ENCODE measurements at regions not wholly inside any gene's neighbourhood (a gene's known extent, or its start where the extent isn't known, plus 50 kb on each side); places are given as distances from the start of the nearest gene placed in this dataset.

DNA sequence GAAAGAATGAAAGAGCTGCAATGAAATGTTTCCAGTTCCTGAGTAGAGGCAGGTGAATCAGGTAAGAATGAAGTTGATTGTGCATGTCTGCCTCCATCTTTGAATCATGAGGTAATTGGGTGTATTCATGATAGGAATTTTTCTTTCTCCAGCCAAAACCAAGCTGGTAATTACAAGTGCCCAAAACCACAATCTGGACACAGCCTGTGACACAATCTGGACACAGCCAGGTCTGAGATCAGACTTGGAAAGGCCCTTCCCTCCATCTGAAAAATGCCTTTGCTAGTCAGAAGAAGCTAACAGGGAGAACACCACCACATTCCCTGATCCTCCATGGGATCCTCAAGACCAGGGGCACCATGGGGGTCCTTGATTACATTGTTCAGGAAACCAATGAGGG lies 338.5 kb upstream of the THBS1 start:
- no peak overlapping the region for H3K27ac ChIP-seq
- no peak for TF ChIP-seq POLR2A (IDR thresholded peaks at IDR 0.05; ENCODE audit: low read length)
- TF ChIP-seq CBX8 (IDR thresholded peaks at IDR 0.05): no peak
- no peak for TF ChIP-seq SMC3 (IDR thresholded peaks at IDR 0.05)
- TF ChIP-seq JUN (IDR thresholded peaks at IDR 0.05): no peak
- TF ChIP-seq POLR2AphosphoS2 (conservative IDR thresholded peaks at IDR 0.05; ENCODE audit: low read length): no peak
- TF ChIP-seq RARB (CRISPR knock-in tag; IDR thresholded peaks at IDR 0.05): no peak
- TF ChIP-seq, protein P1, sequence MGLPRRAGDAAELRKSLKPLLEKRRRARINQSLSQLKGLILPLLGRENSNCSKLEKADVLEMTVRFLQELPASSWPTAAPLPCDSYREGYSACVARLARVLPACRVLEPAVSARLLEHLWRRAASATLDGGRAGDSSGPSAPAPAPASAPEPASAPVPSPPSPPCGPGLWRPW (IDR thresholded peaks at IDR 0.05): no peak
- no peak for TF ChIP-seq HOXB13 (CRISPR knock-in tag; IDR thresholded peaks at IDR 0.05; ENCODE audit: low read depth)
- TF ChIP-seq FOXS1 (CRISPR knock-in tag; IDR thresholded peaks at IDR 0.05): no peak
- TF ChIP-seq CHD2 (IDR thresholded peaks at IDR 0.05; ENCODE audit: low read length, partially characterized antibody): no peak
- no peak for TF ChIP-seq CBX2 (IDR thresholded peaks at IDR 0.05; ENCODE audit: borderline replicate concordance, low read depth)
- no peak for TF ChIP-seq RFX5 (IDR thresholded peaks at IDR 0.05)
- no peaks in the 10 kb centered on the region for H3K9me3 ChIP-seq
- CTCF ChIA-PET: no interaction called here
- no peak for FAIRE-seq
- H3K4me3 ChIP-seq: no peak overlapping the region
- no peaks in the 10 kb centered on the region for H3K4me1 ChIP-seq
- no peak overlapping the region for H3K4me2 ChIP-seq
- DNase-seq (ENCODE audit: low read depth in 1 of 2, low spot score in 1 of 2): no peak
- ATAC-seq: no peak
- POLR2A ChIA-PET: no interaction called here

DNA sequence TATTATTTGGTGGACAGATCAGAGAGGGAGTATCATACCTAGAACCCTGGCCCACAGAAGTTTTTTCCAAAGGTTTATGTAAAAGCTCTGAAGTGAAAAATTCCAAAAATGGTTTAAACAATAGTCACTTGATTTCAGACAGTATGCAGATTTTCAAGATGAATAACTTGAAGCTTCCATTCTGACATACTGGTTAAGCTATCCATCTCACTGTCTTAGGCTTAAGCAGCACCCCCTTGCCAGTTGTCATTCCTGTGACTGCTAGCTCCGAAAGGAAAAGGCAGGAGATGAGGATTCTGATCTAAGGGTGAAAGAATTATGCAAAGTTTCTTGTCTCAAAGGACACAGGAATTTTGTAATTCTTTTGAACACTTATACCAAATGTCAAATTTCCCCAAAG lies 337.5 kb upstream of the THBS1 start:
- DNase-seq (ENCODE audit: low read depth in 1 of 2, low spot score in 1 of 2) (no peak), ATAC-seq (no peak), FAIRE-seq (no peak)
- WGBS (ENCODE audit: missing lambda C conversion rate): 88% methylated on average over 1 of the region's 1 CpG
- ChIA-PET POLR2A (no interaction called here), CTCF (interaction anchor here (0.8 to 0.9 kb wide), 2 partner anchors 9 to 337 kb away, joined by 3 to 4 read pairs; partner anchors contain the start of gene THBS1)
- Histone ChIP-seq H3K4me2 (no peak overlapping the region), H3K27ac (no peak overlapping the region), H3K4me1 (no peaks in the 10 kb centered on the region), H3K9me3 (no peaks in the 10 kb centered on the region), H3K4me3 (no peak overlapping the region)
- TF ChIP-seq CHD2 (IDR thresholded peaks at IDR 0.05; ENCODE audit: low read length, partially characterized antibody) (no peak), CHD4 (IDR thresholded peaks at IDR 0.05; ENCODE audit: borderline replicate concordance) (no peak)

DNA sequence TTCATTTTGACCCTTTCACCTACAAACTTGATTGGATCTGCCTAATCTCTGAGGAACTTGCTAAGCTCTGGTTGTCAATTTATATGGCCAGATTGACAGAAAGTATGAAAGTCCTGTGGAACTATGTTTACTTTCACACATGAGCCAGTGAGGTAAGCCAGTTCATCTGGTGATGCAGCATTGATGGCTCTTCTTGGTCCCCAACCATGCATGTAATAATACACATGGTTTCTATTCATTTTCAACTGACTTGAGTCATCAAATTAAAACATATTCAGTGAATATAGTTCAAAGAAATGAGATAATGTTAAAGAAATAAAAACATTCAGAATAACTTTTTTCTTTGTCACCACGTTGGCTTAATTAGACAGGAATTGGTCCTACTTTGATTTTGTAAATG lies 336.1 kb upstream of the THBS1 start:
- H3K4me2 ChIP-seq: no peak overlapping the region
- no peak overlapping the region for H3K27ac ChIP-seq
- DNase-seq (ENCODE audit: low read depth in 1 of 2, low spot score in 1 of 2): no peak
- ATAC-seq: no peak
- H3K4me1 ChIP-seq: no peaks in the 10 kb centered on the region
- CTCF ChIA-PET: no interaction called here
- FAIRE-seq: no peak
- H3K9me3 ChIP-seq: no peaks in the 10 kb centered on the region
- TF ChIP-seq EHF (CRISPR knock-in tag; IDR thresholded peaks at IDR 0.05) (no peak), CBX2 (IDR thresholded peaks at IDR 0.05; ENCODE audit: borderline replicate concordance, low read depth) (no peak), MAFK (IDR thresholded peaks at IDR 0.05; ENCODE audit: partially characterized antibody) (no peak), HOXB13 (CRISPR knock-in tag; IDR thresholded peaks at IDR 0.05; ENCODE audit: low read depth) (no peak), SREBF2 (IDR thresholded peaks at IDR 0.05) (no peak), KDM5A (IDR thresholded peaks at IDR 0.05) (no peak)
- TF ChIP-seq, protein P2, sequence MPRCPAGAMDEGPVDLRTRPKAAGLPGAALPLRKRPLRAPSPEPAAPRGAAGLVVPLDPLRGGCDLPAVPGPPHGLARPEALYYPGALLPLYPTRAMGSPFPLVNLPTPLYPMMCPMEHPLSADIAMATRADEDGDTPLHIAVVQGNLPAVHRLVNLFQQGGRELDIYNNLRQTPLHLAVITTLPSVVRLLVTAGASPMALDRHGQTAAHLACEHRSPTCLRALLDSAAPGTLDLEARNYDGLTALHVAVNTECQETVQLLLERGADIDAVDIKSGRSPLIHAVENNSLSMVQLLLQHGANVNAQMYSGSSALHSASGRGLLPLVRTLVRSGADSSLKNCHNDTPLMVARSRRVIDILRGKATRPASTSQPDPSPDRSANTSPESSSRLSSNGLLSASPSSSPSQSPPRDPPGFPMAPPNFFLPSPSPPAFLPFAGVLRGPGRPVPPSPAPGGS (IDR thresholded peaks at IDR 0.05): no peak
- POLR2A ChIA-PET: no interaction called here
- H3K4me3 ChIP-seq: no peak overlapping the region
- WGBS (ENCODE audit: missing lambda C conversion rate): 23% methylated on average over 1 of the region's 1 CpG

DNA sequence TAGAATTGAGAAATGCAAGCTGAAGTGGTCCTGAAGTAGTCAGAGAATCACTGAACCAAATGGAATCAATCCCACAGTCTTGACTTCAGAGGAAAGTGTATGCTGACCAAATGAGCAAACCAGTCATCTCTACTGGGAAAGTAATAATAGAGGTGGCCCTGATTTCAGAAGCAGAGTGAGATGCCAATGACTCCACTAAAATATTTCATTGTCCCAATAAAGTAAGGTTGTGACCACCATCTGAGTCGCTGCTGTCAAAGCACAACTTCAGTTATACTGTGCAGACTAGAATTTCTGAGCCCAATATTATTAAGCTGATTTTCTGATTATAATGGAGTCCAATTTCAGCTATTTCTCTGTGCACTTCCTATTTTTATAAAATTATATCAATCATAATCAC lies 334.4 kb upstream of the THBS1 start:
- POLR2A ChIA-PET: no interaction called here
- 72% methylated on average over 1 of the region's 1 CpG for WGBS (ENCODE audit: missing lambda C conversion rate)
- CTCF ChIA-PET: interaction anchor here (1.2 kb wide), 1 partner anchor 74 kb away, joined by 3 read pairs; no protein-coding TSS in a partner anchor

More for the DNA sequence above, 334.4 kb upstream of the THBS1 start:
- H3K4me2 ChIP-seq: no peak overlapping the region
- H3K27ac ChIP-seq: no peak overlapping the region
- no peaks in the 10 kb centered on the region for H3K4me1 ChIP-seq
- no peaks in the 10 kb centered on the region for H3K9me3 ChIP-seq
- DNase-seq (ENCODE audit: low read depth in 1 of 2, low spot score in 1 of 2) (no peak), FAIRE-seq (no peak), ATAC-seq (no peak)
- H3K4me3 ChIP-seq: no peak overlapping the region
- TF ChIP-seq FOXS1 (CRISPR knock-in tag; IDR thresholded peaks at IDR 0.05) (no peak), KDM1A (IDR thresholded peaks at IDR 0.05; ENCODE audit: low read depth) (no peak), ESRRA (IDR thresholded peaks at IDR 0.05; ENCODE audit: borderline replicate concordance, low read length) (no peak), HDAC2 (IDR thresholded peaks at IDR 0.05) (no peak), CBX2 (IDR thresholded peaks at IDR 0.05; ENCODE audit: borderline replicate concordance, low read depth) (no peak), ZSCAN20 (CRISPR knock-in tag; IDR thresholded peaks at IDR 0.05) (no peak), EP300 (IDR thresholded peaks at IDR 0.05) (no peak), RAD21 (conservative IDR thresholded peaks at IDR 0.05 in 1 of 2, IDR thresholded peaks at IDR 0.05 in 1 of 2) (no peak), EHF (CRISPR knock-in tag; IDR thresholded peaks at IDR 0.05) (no peak)

All from A549 (cell line).